NCI-H345 (cell line): ENCODE measurements at regions not wholly inside any gene's neighbourhood (a gene's known extent, or its start where the extent isn't known, plus 50 kb on each side); places are given as distances from the start of the nearest gene placed in this dataset.

ENCODE experiments used
- DNase-seq: peaks from one replicate; lab custom pipeline; 2025; lab: John Stamatoyannopoulos, UW

DNA sequence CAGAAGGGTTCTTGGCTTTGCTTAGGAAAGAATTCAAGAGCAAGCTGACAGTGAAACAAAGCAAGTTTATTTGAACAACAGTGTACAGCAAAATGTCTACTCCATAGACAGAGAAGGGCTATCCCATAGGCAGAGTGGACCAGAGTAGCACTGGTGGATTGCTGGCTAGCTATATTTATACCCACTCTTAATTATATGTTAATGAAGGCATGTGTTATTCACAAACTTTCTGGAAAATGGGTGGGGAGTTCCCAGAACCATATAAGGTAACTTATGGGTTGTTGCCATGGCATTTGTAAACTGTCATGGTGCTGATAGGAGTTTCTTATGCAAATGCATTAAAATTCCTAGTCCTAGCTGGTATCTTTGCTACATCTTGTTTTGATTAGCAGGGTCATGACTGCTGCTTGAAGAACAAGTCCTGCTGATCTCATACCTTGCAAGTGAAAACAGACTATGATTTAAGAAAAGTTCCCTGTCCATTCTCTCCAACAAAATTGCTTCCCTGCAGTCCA lies 330.5 kb downstream of the BUD13 start:
- DNase-seq = no peak

DNA sequence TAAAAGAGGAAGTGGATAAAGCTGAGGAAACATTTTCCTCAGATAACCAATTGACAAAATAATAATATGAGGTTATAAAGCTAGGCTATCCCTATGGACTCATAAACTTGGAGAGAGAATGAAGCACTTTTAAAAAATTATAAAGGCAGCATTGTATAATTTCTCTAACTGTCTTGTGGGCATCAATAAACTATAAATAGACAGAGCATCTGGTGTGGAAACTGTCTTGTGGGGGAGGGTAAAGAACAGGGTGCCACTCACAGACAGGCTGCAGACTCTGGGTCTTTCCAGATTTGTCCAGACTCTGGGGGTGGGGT lies 333.5 kb downstream of the BUD13 start:
- DNase-seq = no peak

DNA sequence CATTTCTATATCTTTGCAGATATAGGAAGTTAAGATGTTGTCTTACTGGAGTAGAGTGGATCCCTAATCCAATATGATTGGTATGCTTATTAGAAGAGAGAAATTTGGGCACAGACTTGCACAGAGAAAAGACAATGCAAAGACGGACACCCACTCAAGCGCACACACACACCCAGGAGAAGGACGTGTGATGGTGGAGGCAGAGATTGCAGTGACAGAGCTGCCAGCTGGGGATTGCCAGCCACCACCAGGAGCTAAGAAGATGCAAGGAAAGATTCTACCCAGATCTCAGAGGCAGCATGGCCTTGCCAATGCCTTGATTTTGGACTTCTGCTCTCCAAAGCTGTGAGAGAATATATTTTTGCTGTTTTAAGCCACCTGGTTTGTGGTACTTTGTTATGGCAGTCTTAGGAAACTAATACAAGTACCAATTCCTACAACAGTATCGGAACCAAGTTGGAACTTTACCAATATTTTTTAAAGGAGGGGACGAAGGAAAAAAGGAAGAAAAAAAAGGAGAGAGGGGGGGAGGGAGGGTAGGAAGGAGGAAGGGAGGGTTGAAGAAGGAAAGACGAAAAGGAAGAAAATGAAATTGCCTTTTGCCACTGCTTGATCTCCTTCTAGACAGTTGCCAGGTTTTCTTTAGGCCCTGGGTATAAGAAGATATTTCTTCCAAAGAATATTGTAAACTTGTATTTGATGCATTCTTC lies 334.0 kb downstream of the BUD13 start:
- no peak for DNase-seq

DNA sequence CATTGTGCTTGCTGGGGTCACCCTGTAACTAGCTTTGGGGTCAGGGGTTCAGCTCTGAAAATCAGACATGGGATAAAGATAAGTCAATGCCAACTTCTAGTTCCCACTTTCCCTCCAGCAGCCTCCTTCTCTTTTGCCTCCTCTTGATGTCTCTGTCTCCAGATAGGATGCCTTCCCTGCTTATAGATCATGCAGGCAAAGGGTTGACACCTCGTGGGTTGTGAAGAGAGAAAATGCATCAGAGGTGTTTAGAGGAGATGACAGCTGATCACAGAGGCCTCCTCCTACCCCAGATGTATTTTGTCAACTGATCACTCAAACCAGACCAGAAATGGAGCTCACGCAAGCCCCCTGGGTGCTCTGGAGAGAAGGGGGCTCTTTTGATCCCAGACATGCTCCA lies 337.8 kb downstream of the BUD13 start:
- no peak for DNase-seq

DNA sequence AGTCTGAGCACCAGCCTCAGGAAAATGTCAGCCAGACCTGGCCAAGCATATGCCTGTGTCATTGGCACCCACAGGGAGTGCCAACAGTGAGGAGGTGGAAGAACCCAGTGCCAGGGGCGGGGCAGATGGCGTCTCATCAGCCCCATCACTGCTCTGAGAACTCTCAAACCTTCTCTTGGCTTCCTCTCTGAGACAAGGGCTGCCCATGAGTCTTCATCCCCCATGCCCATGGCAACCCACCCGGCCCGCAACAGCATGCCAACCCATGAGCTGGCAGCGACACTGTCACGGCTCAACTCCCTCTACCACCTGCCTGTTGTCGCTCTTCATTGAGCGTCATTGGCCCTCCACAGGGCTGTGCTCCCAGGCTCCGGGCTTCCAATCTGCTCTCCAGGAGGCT lies 340.5 kb downstream of the BUD13 start:
- no peak for DNase-seq

DNA sequence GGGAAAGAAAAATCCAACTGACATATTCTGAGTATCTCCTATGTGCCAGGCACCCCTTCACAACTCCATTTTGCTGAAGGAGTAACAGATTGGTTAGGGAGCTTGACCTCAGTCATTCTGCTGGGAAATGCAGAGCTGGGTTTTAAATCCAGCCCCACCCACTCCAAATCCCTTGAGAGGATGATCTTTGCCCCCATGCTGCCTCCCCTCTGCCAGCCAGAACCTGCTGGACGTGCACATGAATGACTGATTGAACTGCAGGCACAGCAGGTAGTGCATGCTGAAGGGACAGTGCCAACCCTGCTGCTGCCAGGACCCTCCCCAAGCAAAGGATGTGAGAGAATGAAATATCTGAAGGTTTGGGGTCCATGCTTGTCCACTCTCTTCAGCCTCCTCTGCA lies 340.9 kb downstream of the BUD13 start:
- DNase-seq = no peak

DNA sequence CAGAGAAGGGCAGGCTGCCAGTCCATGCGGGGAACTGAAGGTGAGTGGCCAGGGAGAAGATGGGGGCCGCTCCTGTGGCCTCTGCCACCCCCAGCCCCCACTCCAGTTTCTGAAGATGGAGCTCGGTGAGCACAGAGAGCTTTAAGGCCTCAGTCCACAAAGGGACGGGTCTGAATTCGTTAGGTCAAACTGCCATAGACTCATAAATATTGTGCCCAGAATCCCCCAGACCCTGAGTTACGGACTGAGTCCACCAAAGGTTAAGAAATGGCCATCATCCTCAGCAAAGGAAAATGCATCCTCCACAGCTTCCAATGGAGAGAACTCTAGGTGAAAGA lies 344.2 kb downstream of the BUD13 start:
- no peak for DNase-seq

DNA sequence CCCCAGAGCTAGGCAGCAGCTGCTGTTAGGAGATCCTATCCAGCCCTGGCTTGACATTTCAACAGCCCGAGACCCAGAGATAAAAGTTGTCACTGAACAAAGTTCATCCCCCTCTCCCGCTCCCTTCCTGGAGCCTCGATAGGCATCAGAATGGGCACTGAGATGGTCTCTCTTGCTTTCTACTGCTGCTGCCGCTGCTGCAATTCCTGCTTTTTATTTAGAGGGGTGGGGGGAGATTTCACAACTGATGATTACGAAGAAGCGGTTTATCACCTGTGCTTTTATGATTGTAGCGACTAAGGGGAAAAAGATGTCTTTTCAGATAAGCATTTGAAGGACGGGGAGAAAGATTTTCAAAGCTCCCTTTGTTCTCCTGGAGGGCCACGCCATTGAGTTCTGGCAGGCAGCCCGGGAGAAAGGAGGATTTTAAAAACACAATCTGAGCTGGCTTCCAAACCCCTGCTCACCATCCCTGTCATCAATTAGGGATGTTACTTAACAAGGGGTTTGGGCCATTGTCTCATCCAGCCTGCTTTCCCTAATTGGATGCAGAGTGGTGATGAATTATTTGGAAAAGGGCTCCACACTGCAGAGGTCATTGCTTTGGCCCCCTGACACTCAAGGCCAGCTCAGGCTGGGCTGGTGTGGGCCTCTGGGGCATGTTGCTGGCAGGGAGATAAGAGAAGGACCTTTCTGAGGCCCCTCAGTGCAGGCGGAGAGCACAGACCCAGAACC lies 344.7 kb downstream of the BUD13 start:
- peak; percentile 83 for DNase-seq

DNA sequence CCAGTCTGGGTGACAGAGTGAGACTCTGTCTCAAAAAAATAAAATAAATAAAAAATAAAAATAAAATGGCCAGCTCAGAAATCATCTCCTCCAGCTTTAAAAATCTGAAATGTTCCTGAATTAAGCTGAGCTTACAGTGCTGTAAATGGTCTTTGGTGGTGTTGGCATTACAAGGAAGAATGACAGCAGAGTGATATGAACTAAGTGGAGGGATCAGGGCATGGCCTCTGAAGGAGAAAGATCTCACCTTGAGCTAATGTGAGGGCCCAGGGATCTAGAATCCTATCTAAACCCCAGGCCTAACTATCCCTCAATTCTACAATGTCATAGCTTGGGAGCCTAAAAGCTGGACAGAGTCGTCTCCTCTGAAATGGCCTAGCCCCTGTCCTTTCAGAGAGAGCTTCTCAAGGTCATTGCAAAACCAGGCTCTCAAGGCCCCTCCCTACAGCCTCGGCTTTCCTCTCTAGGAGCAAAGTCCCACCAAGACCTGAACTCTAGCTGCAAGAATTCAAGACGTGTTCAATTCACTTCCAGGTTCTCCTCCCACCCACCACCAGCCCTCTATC lies 345.4 kb downstream of the BUD13 start:
- DNase-seq = no peak

DNA sequence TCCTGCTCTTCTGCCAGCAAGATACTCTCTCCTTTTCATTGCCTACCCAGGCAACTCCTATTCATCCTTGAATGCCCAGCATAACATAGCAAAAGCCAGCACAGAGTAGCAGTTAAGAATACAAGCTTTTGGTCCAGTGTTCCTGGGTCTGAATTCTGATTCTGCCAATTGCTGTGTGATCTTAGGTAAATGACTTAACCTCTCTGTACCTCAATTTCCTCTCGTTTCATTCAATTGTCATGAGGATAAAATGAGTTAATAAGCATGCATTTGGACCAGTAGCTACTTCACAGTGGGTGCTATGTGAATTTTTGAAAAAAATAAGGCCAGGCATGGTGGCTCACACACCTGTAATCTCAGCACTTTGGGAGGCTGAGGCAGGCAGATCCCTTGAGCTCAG lies 346.0 kb downstream of the BUD13 start:
- DNase-seq = no peak

DNA sequence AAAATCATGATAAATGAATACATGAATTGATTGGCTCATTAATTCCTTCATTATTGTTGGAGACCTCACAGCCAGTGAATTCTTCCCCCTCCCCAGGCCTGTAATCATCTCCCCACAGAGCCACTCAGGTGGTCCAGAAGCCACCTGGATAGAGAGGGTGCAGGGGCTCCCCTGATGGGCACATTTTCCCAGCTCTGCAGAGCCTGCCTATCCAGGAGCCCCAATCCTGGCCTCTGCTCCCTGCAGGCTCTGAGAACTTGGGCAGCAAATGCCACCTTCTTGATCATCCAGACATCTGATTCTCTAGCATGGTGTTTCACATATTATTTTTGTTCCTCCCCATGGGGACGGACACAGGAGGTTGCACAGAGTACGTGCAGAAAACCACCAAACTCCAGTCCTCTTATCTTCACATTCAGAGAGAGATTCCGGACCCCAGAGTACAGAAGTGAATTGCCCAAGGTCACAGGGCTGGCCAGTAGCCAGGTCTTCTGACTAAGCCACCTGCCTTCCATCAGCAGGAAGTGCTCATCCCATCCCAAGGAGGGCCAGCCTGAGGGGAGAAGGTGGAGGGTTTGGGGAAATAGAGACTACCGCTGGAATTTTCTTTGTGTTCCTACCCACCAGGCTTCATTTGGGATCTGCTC lies 348.0 kb downstream of the BUD13 start:
- peak; percentile 23 for DNase-seq

DNA sequence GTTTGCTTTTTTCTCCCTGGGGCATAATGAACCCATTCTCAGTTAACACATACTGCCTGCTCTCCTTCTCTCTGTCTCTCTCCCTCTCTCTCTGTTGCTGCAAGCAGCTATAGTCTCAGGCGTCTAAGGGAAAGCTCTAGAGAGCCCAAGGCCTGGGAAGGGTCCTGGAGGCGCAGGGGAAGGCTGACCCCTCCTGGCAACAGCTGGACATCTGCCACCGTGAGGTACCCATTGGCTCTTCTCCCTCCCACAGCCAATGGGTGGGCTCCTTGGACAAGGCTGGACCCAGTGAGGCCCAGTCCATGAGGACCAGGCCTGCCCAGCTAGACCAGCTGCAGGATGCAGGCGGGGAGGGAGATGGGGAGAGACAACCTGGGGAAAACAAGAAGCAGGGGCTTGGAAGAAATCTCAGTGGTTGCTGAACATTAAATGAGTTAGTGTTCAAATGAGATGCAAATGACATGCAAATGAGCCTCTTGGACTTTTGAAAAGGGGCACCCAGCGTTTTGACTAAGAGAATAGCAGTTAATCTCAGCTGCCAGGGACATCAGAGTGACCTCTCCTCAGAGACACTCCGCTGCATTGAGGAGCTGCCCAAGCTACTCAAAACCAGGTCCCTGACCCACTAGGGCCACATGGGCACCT lies 349.7 kb downstream of the BUD13 start:
- no peak for DNase-seq

DNA sequence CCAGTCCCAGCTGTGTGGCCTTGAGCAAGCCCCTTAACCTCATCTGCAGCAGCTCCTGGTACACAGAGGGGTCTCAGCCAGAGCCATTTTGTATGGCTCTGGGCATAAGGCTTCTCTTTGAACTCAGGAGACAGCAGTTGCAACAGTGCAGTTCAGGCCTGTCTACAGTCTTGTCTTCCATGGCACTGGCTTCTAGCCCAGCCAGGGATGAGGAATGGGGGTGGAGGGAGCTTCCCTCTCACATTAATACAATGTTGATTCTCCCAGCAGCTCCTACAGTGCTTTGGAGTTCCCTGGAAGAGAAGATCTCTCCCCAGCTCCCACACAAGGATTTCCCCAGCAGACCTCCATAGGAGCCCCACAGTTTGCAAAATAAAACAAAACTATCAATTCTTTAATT lies 350.2 kb downstream of the BUD13 start:
- peak; percentile 26 for DNase-seq

DNA sequence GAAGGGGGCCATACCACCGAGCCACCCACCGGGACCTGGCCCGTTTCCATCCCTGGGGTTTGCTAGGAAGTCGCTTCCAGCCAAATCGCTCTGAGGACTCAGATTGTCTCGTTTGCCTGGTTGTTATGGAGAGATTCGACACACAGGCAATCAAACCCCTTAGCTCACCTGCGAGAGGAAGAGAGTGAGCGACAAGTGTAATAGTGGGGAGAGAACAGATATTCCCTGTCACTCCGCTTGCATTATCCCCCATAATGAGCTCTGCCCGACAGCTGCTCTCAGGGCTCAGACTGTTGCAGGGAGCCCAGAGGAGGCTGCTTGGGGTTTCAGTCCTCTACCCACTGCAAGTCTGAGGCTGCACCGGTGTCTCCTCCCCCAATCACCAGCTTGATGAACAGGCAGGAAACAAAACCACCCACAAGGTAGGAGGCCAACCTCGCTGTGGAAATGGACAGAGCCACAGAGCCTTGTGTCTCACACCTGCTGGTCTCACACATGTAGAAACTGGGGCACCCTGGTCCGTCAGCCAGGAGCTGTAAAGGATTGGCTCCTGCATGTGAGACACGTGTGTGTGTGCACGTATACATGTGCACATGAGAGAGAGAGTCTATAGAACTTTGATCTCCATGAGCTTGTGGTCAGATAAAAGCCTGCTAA lies 351.1 kb downstream of the BUD13 start:
- DNase-seq = peak; percentile 48

DNA sequence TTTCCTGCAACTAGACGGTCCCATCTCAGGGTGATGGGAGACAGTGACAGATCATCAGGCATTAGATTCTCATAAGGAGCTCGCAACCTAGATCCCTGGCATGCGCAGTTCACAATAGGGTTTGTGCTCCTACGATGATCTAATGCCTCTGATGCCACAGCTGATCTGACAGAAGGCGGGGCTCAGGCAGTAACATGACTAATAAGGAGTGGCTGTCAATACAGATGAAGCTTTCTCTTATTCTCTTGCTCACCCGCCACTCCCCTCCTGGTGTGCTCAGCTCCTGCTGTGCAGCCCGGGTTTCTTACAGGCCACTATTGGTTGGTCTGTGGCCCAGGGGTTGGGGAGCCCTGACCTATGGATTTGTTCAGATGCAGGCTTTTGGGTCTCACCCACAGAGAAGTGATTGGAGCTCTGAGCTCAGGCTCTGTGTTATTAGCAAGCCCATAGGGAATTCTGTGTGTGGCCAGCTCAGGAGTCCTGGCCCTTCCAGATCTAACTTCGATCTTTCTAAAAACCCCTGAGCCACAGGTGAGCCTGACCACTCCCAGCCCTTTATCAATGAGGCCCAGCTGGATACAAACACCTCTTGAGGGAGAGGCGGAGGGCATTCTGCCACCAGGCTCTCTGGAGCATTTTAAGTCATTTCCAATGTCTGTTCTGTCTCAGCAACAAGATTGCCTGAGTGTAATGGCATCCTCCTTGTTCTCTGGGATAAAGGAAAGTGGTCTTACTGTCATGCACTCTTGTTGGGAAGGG lies 351.8 kb downstream of the BUD13 start:
- DNase-seq = peak; percentile 61

DNA sequence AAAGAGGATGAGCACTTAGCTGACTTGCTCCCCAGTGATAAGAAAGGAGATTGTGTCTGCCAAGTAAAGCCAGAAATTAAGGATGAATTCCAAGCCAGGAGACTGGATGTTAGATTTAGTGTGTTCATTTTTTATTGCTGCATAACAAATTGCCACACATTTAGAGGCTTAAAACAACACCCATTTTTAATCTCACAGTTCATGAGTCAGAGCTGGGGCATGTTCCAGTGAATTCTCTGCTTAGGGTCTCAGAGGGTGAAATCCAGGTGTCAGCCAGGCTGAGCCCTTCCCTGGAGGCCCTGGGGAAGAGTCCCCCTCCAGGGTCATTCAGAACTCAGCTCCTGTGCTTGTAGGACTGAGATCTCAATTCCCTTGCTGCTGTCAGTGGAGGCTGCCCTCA lies 352.8 kb downstream of the BUD13 start:
- no peak for DNase-seq

DNA sequence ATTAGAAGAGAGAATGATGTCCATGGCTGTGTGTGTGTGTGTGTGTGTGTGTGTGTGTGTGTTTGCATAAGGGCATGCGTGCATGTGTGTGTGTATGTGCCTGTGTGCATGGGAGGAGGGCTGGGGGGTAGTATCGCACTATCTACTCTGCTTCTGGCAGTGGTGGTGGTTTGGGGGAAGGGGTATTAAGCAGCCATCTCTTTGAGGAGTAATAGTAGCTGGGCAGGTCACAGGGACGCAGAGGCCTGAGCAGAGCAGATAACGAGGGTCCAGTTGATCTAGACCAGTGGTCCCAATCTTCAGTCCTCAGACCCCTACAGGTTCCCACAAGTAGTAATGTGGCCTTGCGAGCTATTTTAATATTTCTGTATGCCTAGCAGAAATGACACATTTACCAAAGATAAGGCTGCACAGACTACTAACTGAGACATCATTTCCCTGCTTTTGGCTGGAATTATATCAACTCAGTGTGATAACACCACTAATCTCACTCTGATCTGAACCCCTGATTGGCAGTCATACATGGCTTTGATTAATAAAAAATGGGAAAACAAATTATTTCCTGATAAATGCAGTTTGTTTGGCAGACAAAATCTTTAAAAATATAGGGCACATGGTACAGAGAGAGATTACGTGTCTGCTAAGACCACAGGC lies 354.3 kb downstream of the BUD13 start:
- DNase-seq = no peak

DNA sequence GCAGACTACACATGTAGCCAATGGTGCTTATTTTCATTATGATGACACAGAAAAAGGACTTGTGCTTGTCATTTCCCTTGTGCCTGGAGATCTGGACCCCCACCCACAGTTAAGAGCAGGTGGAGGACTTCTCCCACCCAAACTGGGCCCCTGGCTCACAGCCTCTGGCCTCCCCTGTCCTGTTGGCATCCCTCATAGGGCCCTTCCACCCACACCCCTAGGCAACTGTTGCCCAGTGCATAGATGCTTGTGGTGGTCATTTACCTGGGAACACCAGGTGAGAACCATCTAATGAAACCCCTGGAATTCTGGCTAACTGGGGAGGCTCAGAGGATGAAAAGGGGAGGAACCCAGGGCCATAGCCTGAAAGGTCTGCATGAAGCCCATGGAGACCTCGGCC lies 355.9 kb downstream of the BUD13 start:
- DNase-seq = no peak

DNA sequence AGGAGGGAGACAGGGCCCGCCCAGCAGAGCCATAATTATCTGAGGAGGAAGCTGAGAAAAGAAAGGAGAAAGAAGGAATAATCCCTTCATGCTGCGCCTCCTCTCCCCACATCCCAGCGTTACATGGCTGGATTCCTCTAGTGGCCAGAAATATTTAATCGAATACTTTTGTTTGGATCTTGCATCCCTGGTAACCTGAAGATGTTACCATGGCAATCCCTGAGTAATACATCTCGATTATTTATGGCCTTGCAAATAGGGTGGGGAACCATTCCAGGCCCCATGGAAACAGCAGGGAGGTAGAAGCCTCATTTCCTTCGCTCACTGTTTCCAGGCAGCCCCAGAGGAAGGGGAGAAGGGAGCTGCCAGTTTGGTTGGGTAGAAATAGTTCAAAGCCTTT lies 357.7 kb downstream of the BUD13 start:
- peak; percentile 24 for DNase-seq

DNA sequence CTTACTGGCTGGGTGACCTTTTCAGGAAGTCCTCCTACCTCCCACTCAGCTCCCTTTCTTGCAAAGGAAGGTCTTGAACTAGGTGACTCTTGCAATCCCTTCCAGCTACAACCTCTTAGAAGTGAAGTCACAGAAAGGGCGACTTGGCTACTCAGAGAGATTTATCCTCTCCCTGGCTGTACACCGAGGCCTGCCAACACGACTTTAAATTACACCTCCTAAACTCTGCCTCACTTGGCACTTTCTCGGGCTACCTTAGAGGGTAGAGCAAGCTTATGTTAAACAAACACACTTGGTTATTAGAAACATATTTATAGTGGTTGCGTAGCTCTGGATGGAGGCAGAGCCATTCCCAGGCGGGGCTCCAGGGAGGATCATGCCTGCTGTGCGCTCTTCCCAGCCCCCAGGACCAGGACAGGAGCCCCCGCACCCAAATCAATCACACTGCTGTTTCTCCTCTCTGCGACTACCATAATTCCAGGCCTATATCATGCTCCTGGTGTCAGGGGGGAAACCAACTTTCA lies 358.4 kb downstream of the BUD13 start:
- no peak for DNase-seq
